ENCODE measurements at regions not wholly inside any gene's neighbourhood (a gene's known extent, or its start where the extent isn't known, plus 50 kb on each side); places are given as distances from the start of the nearest gene placed in this dataset.

DNA sequence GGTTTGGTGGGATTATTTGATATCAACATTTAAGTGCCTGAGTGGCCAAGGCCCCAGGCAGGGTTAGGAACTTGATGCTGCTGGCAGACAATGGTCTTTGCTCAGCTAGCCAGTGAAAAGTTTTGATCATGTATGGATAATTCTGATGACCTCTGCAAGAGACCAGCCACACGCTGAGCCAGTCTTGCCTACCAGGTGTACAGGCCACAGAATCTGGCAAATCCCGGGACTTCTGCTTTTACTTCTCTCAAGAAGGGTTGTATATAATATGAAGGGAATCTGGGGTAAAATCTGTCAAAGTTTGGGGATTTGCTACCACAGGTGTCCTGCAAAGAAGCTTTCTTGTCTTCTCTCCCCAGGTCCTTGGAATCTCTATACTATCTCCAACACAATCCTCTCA is 331.4 kb upstream of the GOLIM4 start:
- DNase-seq, result no peak

DNA sequence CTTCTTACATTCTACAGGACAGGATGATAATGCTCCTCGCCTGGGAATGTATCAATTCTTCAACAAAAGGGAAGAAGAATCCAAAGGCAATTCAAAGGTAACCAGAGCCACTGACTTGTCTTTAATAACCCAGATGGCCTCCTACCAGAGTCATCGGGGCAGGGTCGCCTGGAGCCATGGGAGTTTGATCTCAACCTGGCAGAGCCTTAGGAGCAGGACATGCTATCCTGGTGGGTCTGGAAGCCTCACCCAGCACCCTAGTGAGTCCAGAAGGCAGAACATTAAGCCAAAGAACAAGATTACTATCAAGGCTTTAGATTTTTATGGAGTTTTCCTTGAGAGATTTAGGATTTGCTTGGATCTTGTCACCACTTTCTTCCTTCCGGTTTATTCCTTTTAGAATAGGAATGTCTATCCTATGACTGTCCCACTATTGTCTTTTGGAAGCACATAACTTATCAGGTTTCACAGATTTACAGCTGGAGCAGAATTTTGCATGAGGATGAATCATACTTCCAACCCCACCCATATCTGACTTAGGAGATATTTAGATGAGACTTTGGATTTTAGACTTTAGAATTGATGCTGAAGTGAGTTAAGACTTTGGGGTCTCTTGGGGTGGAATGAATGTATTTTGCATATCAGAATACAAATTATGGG is 330.3 kb upstream of the GOLIM4 start:
- no peak for DNase-seq

DNA sequence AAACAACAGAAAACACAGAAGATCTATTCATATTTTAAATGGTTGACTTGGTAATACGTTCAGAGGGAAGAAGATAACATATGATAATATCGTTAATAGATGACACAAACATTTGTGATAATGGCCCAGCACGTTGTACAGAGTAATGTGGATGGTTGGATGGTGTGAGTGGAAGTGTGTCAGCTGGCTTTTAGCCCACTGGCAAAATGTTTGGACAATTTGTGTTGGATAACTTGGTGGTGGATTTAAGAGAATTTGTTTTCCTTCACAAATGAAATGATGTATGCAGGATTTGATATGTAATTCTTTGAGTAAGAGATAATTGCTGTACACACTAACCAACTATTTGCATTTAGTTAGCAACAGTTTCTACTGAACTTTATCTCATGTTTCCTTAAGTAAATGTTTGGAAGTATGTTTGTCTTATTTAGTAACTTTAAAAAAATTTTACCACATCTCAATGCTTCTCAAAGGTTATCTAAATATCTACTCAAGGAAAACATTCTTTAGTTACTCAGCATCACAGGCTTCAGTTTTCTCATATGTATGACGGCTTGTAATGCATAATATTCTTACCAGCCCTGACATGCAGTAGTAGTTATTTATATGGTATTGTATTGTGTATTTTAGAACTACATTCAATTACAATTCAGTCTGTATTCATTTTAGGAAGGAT is 328.5 kb upstream of the GOLIM4 start:
- DNase-seq, result no peak

DNA sequence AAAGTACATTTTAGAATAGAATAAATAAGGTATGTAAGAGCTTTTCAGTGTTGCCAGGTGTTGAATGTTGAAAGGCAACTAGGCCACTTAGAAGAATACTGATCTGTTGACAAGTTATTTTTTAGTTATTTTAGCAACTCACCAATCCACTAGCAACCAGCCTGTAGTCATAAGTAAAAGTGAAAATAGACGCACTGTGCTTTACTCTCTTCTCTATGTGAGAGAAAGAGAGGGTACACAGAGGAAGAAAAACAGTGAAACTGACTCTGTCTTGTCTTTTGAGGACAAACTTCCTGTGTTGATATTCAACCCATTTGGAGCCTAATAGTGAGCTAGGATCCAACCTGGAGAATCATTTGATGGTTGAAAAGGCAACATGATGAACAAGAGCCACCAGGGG is 327.1 kb upstream of the GOLIM4 start:
- DNase-seq, result no peak

DNA sequence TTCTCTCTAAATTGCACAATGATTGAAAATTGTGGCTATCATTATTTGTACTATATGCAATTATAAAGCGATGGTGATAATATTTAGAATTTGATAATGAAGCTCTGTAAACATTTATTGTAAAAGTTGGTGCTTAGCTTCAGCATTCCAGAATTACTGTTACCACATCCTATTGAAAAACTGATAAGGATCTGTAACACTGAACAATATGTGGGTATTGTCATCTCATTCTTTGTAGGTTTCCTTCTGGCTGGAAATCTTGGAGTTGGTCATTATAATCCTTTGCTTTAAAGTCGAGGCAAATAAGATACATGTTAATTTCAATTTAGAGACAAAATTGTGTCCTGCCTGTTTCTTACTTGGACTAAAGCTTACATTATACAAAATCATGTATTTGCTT is 323.4 kb upstream of the GOLIM4 start:
- no peak for DNase-seq

DNA sequence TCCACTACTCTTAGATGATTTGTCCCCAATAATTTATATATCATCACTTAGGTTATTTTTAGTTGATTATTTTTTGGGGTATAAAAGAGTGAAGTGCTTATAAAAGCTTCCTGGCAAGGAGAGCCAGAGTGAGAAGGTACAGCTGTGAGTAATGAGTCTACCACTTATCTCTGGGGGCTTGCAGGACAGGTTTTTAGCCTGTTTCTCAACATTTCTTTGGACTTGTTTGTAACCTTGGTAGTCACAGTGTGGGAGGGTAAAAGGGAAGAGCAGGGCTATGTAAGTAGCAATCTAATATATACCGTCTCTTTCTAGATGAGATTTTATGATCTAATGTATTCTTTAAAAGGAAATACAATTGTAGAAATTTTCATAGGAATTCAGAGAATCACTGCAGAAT is 321.3 kb upstream of the GOLIM4 start:
- no peak for DNase-seq

DNA sequence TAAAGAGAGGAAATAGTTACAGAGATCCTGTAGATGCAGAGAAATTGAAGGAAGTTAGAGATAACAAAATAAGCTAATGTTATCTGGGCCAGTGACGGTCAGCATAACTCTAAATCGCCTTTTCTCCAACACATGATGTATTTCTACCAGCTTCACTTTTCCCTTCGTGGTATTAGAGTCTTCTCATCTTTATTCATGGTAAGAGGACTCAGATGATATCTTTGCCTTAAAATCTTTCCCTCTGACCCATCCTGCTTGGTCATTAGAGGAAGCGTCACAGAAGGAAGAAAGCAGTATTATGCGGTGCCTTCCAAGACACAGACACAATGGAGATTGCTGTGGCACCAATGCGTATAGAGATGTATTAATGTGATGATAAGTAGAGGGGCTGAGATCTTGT is 320.7 kb upstream of the GOLIM4 start:
- no peak for DNase-seq

DNA sequence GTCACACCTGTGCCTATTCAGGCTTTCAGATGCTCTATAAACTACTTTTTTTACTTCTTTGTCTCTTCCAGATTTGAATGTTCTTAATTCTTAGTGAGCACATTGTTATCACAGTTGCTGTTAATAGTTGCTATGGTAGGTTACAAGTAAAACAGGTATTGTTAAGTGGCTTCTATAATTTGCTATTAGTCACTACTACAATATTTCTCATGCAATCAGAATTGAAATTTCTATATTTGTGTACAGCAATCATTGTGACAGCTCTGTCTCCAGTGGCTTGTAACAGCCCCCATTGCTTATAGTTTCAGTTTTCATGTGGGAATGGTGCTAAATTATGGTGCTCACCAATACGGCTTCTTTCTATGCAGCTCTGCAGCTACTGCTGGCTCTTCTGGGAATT is 318.4 kb upstream of the GOLIM4 start:
- DNase-seq, result no peak

DNA sequence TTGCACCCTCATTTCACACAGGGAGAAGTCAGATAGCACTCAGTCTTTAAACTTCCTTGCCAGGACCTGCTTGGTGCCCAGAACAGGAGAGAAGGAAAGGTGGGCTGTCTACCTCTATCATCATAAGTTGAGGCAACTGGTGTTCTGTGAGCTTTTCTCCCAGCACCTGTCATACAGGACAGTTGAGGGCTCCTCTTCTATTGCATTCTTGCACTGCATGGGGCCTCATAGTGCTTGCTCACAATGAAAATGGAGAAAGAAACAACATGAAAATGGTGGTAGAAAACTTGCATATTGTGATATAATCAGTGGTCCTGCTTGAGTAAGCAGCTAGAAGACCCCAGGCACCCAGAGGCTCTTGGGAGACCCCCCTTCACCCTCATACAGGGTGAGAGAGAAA is 311.7 kb upstream of the GOLIM4 start:
- no peak for DNase-seq

DNA sequence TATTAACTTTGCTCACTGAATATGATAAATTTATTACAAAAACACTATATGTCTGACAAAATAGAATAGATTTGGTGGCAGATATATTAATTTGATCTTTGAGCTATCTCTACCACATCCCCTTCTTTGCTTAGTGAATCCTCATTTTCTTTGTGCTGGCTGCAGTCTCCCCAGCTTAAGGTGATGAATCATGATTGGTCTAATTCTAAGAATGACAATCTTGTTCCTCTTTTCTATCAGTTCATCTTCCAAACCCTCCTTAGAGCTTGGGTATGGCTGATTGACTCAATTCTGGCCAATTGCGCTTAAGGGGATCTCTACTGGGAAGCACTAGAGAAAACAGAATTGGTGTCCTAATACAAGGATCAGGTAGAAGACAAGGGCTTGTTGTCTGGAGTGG is 309.6 kb upstream of the GOLIM4 start:
- no peak for DNase-seq

DNA sequence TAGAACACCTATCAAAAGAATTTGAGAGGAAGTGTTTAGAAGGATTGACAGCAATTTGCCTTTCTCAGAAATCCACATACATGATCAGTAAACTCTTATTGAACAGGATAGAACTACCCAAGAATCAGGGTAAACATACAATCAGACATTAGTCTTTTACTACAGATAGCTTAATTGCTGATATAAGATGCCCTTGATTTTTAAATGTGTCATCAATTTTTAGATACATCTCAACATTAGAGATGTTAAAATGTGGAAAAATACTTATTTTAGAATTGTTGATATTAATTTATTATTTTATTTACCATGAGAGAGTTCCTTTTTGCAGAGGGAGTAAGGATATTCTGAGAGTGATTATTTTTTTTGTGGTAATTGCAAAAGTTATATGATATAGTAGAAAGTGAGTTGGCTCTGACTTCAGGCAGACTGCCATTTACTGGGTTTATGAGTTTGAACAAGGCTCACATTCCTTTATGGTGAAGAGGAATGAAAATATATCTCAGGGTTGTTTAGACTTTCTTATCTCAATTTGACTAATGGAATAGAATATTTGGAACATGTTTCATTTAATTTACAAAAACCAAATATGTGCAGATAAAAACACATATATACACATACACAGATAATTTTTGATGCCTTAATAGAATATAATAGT is 302.8 kb upstream of the GOLIM4 start:
- DNase-seq, result no peak

DNA sequence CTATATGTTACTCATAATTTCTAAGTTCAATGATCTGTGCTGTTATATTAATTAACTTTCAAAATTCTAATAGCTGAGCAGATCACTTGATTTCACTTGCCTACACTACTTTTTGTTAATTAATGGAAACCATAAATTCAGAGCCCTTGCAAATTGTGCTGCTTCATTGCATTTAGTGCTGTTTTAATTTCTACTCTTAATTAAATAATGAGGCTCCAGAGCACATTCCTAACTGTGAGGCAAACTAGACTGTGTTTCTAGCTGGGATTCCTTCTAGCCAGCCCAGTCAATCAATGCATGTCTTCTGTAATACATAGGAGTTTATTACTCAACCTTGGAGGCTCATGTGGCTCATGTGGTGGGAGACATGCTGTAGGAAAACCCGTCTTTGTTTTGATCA is 301.1 kb upstream of the GOLIM4 start:
- DNase-seq, result no peak

DNA sequence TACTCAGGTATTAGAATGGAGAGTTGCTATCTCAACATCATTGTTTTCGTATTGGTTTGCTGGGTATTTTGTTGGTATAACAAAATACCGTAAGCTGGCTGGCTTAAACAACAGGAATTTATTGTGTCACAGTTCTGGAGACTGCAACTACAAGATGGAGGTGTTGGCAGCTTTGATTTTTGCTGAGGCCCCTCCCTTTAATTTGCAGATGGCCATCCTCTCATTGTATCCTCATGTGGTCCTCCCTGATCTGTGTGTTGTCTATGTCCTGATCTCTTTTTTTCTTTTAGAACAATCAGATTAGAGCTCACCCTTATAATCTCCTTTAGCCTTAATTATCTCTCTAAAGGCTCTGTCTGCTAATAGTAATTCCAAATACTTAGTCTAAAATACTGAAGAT is 299.8 kb upstream of the GOLIM4 start:
- no peak for DNase-seq

DNA sequence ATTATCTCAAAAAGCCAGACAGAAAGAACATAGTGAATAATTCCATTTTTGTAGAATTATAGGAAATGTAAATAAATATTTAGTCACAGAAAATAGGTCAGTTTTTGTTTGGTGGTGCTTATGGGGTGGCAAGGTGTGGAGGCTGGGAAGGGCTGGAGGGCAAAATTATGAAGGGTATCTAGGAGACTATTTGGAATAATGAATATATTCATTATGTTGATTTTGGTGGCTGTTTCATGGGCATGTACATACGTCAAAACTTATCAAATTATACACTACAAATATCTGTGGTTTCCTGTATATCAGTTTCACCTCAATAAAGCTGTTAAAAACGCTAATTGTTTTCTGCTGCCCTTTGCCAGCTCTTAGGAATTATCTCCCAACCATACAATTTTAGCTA is 298.7 kb upstream of the GOLIM4 start:
- no peak for DNase-seq

DNA sequence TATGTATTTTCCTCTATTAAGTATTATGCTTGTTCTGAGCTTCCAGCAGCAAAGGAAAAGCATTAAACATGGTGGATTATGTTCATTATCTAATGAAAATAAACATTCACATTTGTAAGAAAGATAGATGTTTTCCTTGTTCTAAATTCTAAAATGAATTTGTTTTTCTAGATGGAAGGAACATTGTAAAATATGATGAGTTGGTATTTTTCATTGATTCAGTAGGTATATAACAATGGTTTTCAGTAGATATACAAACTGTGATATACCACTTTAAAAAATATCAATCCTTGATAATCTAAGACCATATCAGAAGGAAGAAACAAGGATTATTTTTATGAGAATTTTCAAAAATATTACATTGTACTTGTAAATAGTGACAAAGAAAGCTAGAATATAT is 290.6 kb upstream of the GOLIM4 start:
- no peak for DNase-seq

DNA sequence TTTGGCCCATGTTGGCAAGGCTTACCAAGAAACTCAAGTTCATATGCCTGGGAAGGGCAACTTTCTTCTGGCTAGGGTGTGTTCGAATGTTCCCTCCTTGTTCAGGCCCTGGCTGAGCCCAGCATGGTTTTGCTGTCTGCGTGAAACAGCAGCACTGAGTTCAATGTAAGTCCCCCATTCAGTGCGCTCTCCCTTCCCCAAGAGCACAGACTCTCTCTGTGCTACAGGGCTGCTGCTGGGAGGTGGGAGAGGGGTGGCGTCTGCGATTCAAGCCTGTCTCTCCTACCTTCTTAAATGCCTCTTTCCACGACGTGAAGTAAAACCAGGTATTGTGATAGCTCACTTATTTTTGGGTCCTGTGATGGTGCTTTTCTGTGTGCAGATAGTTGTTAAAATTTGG is 289.3 kb upstream of the GOLIM4 start:
- no peak for DNase-seq

DNA sequence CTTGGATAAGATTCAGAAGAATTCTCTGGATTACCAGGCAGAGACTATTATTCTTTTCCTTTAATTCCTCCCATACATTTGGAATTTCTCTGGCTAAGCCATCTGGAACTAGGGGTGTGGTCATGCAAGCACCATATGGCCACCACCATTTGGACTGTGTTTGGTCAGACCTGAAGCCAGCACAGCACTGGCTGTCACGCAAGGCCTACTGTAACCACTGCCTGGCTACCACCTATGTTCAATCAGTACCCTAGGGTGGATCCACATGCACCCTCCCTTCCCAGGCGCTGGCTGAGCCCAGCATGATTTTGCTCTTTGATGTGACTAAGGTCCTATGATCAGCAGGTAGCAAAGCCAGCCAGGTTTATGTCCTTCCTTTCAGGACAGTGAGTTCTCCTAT is 287.8 kb upstream of the GOLIM4 start:
- no peak for DNase-seq

DNA sequence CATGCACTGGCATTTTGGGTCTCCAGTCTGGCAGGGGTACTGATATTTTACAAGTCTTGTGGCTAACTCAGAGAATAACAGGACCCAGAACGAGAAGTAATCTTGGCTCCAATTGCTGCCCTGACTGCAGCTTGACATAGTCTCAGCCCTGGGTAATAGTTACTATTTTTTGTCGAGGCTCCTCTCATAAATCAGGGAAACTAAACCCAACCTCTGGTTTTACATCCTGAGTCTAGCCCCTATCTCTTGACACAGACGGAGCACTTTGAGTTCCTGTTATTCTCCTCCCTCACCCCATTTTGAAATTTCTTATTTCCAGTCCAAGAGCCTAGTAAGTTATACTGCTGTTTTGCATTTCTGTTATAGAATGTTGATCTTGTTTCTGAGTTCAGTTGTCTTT is 276.1 kb upstream of the GOLIM4 start:
- peak; percentile 77 for DNase-seq

DNA sequence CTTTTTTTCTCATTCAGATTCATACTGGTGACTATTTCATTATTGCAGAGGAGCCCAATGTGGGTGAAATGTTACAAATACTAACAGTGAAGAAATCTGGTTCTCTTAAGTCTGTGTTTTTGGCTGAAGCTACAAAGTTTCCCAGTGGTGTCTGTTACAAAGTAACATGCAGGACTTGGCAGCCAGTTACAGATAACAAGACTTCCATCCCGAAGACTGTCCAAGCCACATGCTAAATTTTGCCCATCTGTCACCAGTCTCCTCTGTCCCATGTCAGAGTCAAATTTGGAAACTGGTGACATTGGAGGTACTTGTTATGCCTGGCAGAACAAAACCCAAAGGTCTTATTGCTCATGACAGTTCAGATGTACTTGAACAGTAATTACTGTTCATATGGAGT is 269.2 kb upstream of the GOLIM4 start:
- no peak for DNase-seq

DNA sequence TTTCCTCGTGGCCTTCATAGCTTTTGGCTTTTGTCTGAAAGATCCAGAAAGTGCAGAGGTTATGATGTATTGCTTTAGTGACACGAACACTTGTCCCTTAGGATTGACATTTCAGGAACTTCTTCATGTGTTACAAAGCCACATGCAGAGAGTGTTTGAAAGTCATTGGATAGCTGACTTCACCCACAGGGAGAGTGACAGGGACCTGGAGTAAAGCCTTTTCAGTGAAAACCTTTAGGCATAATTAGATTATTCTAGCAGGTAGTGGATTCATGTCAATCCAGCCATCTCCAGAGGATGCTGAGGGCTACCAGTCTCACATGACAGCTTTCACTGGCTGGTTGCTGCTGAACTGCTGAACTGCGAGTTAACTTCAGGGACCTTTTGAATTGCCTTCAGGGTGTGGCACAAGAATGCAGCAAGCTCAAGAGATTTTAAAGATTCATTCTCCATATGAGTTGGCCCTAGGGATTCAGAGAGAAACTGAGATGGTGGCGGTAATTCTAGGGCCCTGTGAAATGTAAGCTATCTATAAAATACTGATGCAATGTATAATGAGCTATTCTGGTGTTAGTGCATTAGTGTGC is 267.0 kb upstream of the GOLIM4 start:
- DNase-seq, result no peak

DNA sequence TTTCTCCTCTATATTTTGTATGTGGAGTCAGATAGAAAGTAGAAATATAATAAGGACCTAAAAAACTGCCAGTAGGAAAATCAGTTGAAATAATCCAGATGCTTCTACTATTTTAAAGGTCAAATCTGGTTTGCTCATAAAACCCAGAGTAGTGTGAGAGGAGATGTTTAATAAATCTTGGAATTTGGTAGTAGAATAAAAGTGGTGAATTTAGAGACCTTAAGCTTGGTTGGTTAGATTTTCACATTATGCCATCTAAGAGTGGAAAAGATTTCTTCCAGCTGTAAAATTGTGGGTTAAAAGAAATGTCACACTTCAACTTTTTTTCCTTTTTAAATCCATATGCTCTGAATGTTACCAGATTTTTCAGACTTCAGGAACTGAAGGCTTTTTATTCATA is 266.4 kb upstream of the GOLIM4 start:
- DNase-seq, result no peak

DNA sequence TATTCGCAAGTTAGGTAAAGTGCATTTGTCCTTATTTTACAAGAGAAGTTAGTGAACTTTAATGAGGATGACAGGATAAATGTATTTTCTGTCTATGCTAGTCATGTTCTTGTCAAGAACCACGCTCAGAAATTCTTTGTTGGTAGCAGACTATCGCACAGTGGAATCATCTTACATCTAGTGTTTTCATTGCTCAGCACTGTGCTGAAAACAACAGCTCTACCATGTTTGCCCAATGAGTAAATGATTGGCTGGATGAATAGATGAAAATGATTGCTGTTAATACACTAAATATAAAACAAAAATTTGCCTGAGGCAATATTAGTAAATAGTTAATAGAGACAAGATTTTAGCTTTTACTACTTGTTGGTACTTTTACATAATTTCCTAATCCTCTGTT is 265.3 kb upstream of the GOLIM4 start:
- DNase-seq, result no peak

DNA sequence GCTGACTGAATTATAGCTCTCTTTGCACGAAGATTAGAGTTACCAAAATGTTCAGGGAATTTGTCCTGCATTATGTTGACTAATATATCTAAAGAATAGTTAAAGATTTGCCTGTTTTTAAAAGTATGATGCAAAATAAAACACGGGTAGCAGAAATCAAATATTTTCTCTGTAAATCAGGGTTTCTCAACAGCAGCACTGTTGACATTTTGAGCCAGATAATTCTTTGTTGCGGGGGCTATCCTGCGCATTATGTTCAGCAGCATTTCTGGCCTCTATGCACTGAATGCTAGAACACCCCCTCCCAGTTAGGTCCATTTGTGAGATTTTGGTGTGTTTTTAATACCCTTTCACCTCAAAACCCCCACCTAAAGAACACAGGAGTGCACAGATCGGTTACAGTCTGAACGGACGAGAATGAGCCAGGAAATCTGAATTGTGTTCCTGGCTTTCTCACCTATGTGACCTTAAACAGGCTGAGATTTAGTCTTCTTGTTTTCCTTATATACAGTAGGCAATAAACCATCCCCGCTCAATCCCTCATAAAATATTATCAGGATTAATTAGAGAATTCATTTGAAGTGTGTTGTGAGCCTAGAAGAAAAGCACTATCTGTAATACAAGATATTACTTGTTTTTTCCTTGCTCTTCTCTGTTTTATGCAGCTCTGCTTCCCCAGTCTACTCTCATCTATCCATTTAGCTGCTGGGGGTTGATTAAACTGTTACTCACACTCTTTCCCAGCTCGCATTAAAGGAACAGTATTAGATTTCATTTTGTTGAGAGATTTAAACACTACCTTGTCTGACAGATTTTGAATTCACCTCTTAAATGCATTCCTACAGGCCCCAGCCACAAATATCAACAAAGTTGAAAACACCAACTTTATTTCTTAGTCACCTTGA is 247.5 kb upstream of the GOLIM4 start:
- no peak for DNase-seq

Measured in GDM1 (cell line).